HG02870 (cell line): ENCODE measurements at regions not wholly inside any gene's neighbourhood (a gene's known extent, or its start where the extent isn't known, plus 50 kb on each side); places are given as distances from the start of the nearest gene placed in this dataset.

Experiments
- ATAC-seq: cut with Tn5 transposase; IDR thresholded peaks from one replicate; pipeline ENCODE4 v1.9.1; 2021; ENCODE audit warnings: mild to moderate bottlenecking, moderate library complexity; ENCODE audit not compliant: unreplicated experiment

- ATAC-seq: peak; percentile 45
Measured at GRCh38 chrX:110430293-110431076, 71.8 kb downstream of the RTL9 start.

GRCh38 chrX:110432091-110432905 is 73.7 kb downstream of the RTL9 start:
- ATAC-seq: no peak

- no peak for ATAC-seq
Measured at GRCh38 chrX:110432906-110433215, 74.2 kb downstream of the RTL9 start.

- no peak for ATAC-seq
Measured at GRCh38 chrX:110435196-110435595, 76.5 kb downstream of the RTL9 start.

GRCh38 chrX:110436523-110436922 is 77.9 kb downstream of the RTL9 start:
- no peak for ATAC-seq

GRCh38 chrX:110437686-110438085 is 79.0 kb downstream of the RTL9 start:
- no peak for ATAC-seq

GRCh38 chrX:110440016-110440805 is 81.6 kb downstream of the RTL9 start:
- ATAC-seq: no peak

- peak; percentile 58 for ATAC-seq
Measured at GRCh38 chrX:110442635-110443034, 84.0 kb downstream of the RTL9 start.

GRCh38 chrX:110444996-110445395 is 86.3 kb downstream of the RTL9 start:
- ATAC-seq: no peak

GRCh38 chrX:110448459-110448858 is 89.8 kb downstream of the RTL9 start:
- no peak for ATAC-seq

GRCh38 chrX:110449312-110449711 is 90.7 kb downstream of the RTL9 start:
- no peak for ATAC-seq

GRCh38 chrX:110450050-110450449 is 91.4 kb downstream of the RTL9 start:
- peak; percentile 93 for ATAC-seq

GRCh38 chrX:110454336-110454735 is 95.7 kb downstream of the RTL9 start:
- ATAC-seq: no peak

GRCh38 chrX:110462957-110463356 is 104.3 kb downstream of the RTL9 start:
- ATAC-seq: no peak

GRCh38 chrX:110466790-110467189 is 108.1 kb downstream of the RTL9 start:
- ATAC-seq: no peak

- ATAC-seq: no peak
Measured at GRCh38 chrX:110472265-110472664, 113.6 kb downstream of the RTL9 start.

GRCh38 chrX:110477593-110478228 is 119.1 kb downstream of the RTL9 start:
- no peak for ATAC-seq

- no peak for ATAC-seq
Measured at GRCh38 chrX:110491846-110492620, 133.4 kb downstream of the RTL9 start.

GRCh38 chrX:110504947-110505346 is 146.3 kb downstream of the RTL9 start:
- ATAC-seq: no peak
